ENCODE measurements at regions not wholly inside any gene's neighbourhood (a gene's known extent, or its start where the extent isn't known, plus 50 kb on each side); places are given as distances from the start of the nearest gene placed in this dataset.
"Not testable (repeated sequence)": the region's sequence is repeated elsewhere in the genome, so short reads cannot be mapped to it uniquely, and the experiment has no call there.

DNA sequence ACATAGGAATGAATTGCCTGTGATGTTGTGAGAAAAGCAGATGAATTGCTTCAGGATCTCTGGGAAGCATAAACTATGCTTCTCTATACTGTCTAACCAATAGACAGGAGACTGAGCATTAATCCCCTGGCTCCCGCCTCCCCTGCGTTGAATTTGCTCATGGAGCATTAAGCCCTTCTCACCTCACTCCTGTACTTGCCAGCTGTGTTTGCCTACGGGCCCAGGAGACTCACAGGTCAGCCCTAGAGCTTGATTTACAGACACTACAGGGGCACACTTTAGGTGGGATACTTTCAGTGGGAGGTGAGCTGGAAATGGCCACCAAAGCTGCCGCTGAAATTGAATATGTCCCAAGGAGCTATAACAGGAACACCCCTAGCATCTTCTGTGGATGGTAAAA is 418.7 kb downstream of the CBLN4 start:
- DNase-seq, result no peak

GRCh38 chr20:55584964-55585363 is 420.4 kb downstream of the CBLN4 start:
- no peak for DNase-seq

DNA sequence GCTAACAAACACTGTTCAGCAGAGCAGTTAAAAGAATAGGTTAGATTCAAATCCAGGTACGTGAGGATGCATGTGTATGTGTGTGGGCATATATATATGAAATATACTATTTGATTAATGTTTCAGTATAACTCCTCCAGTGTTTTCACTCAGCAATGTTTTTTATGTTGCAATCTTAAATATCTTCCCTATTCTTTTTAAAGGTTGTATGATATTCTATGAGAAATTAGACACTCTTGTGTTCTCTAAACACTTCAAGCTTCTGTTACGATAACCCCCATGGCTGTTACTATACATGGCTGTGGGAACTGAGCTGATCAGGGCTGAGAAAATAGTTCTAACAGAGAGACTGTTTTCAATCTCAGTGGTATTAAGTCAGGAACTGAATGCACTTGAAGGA is 421.0 kb downstream of the CBLN4 start:
- DNase-seq, result no peak

- no peak for DNase-seq
These were observed 422.3 kb downstream of the CBLN4 start for GRCh38 chr20:55583036-55583435.

DNA sequence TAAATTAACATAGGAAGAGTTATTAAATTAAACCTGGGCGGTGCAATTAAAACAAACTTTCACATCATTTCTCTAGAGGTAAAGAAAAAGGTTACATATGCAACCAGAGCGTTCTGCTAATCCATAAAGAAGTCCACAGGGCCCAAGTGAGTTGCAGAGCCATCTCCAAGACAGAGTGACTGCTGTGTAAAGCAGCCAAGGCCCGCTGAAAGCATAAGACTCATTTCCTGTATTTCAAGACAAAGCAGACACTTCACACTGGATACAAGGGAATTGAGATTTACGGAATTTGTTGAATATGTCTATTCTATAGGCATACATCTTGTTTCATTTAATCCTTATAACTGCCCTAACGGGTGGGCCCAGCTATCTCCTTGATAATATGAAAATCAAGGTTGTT is 422.8 kb downstream of the CBLN4 start:
- DNase-seq, result no peak

DNA sequence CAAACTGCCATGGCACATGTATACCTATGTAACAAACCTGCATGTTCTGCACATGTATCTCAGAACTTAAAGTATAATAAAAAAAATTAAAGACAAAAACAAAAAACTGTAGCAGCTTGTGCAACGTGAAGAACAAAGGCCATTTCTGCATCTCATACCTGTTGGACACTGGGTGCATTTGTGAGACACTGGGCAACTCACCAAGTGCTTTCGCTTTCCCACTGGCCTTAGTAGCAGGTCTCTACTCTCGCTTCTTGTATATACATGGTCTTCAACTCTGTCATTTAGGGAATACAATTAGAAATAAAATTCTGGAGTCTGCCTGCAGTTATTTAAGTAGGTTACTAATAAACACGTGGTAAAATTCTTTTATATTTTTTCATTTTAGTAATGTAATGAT is 423.8 kb downstream of the CBLN4 start:
- no peak for DNase-seq

GRCh38 chr20:55580475-55580874 is 424.8 kb downstream of the CBLN4 start:
- DNase-seq, result no peak

DNA sequence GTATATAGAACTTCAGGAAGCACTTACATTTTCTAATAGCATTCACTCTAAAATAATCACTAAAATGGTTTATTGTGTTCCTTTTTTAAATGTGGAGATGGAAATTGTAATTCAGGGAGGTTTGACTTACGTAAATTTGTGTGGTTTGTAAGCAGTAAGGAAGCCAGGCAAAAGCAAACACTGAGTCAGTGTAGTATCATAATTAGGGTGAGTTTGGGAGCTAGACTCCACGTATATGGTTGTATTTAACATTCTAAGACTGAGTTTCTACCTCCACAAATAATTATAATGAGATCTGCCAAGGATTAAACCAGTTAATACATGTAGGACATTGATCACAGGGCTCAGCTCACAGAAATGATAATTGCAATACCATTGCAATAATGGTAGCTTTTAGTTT is 425.5 kb downstream of the CBLN4 start:
- no peak for DNase-seq

- DNase-seq, result no peak
These were observed 428.3 kb downstream of the CBLN4 start for GRCh38 chr20:55576981-55577380.

GRCh38 chr20:55569084-55569483 is 436.2 kb downstream of the CBLN4 start:
- DNase-seq, result no peak

DNA sequence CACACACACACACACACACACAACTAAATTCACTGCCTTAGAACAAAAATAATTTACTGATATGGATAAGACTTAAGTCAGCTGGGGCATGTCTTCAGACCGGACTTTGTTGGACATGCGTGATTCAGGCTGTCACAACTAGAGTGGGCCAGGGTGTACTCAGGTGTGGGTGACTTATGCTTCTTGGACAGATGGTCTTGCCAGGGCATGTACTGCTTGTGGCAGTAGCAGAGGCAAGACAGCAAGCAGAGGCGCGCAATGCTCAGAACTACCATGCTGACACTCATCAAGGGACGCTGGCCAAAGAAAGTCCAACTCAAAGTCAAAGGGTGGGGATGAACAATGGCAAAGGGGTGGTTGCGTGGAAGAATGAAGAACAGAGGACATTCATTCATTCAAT is 437.5 kb downstream of the CBLN4 start:
- no peak for DNase-seq

DNA sequence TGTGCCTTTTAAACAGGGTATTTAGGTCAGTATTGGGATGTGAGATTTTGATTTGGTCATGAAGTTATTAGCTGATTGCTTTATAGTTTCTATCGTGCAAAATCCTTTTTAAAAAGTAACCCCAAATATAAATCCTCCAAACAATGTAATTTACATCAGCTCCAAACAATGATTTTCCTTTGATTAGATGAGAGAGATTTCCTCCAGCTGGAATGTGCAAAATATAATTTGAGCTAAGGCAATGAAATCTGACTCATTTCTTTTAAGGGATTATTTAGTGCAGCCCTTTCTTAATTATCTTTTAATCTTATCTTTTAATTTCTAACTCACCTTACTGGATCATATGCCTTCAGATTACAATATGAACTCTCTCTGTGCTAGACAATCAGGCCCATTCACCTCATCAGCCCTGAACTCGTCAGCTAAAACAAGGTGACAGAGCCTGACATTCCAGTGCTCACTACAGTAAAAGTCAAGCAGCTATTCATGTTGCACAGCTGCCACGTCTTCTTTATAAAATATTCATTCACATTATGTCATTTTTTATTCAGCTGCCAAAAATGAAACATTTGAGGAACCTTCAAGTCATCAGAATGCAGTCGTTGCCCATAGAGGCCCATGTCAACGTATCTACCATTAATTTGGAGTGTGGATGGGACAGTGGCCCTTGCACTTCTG is 440.1 kb downstream of the CBLN4 start:
- no peak for DNase-seq

DNA sequence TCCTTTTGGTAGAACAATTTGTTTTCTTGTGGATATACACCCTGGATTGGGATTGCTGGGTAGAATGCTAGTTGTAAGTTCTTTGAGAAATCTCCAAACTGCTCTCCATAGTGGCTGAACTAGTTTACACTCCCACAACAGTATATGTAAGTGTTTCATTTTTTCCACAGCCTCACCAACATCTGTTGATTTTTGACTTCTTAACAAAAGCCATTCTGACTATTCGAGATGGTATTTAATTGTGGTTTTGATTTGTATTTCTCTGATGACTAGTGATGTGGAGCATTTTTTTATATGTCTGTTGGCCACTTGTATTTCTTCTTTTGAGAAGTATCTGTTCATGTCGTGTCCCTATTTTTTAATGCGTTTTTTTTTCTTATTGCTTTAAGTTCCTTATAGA is 444.1 kb downstream of the CBLN4 start:
- DNase-seq, result no peak

DNA sequence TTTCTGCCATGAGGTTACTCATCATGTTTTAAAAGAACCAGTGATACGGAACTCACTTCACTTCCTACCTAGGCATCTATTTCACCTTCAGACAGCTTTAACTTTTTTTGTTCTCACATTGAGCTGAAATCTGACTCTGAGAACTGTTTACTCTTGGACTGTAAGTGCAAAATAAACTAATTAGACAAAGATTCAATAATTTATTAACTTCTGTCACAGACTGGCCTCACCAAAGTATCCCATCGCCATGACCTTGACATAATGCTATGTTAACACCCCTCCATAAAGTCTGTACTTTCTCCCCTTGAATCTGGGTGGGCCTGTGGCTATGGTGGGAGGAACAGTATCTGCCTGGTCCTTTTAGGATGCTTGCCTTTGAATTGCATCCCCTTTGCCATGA is 448.1 kb downstream of the CBLN4 start:
- DNase-seq, result no peak

GRCh38 chr20:55555075-55555650 is 450.2 kb downstream of the CBLN4 start:
- no peak for DNase-seq

DNA sequence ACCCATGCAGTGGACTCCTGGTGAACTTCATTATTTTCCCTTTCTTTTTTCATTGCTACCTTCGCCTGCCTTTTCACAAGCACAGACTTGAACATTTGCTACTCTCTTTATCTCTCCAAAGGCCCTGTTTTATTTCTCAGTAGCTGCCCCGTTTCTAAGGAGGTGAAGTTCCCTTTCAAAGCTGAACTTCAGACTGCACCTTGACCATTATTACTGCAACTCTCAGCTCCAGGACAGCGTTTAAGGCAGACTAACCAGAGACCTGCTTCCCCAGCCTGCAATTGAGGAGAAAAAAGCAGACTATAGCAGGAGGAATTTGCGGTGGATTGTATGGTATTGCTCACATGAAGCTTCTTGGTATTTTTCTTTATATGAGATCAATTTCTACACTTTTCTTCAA is 460.7 kb downstream of the CBLN4 start:
- no peak for DNase-seq

DNA sequence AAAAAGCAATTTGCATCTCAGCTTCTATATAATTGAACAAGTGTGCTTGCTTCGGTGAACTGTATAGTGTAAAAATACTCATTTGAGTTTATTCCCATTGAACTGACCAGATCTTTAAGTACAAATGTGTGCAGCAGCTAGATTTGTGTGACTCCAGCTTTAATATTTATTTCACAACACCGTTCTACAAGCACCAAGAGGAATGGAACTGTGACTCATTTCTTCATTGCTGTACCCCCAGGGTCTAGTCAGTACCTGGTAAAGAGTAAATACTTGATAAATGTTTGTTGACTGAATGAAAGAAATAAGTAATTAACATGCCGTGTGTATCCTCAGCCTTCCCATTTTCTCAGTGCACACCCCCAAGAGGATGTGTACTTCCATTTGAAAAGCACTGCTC is 464.8 kb downstream of the CBLN4 start:
- no peak for DNase-seq

- DNase-seq, result no peak
These were observed 465.3 kb downstream of the CBLN4 start for GRCh38 chr20:55540013-55540412.

- DNase-seq, result no peak
These were observed 466.9 kb downstream of the CBLN4 start for GRCh38 chr20:55538261-55538908.

DNA sequence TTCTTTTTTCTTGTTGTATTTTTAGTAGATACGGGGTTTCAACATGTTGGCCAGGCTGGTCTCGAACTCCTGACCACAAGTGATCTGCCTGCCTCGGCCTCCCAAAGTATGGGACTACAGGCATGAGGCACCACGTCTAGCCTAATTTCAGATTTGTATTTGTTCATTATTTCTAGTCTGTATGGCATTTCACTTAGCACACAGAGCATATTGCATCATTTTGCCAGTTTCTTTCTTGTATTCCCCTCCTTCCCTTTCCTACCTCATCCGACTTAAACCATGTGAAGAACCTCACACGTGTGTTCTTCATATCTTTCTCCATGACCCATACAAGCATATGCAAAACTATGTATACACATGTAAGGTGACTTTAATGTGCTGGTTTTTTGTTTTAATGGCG is 470.0 kb downstream of the CBLN4 start:
- DNase-seq, result no peak

DNA sequence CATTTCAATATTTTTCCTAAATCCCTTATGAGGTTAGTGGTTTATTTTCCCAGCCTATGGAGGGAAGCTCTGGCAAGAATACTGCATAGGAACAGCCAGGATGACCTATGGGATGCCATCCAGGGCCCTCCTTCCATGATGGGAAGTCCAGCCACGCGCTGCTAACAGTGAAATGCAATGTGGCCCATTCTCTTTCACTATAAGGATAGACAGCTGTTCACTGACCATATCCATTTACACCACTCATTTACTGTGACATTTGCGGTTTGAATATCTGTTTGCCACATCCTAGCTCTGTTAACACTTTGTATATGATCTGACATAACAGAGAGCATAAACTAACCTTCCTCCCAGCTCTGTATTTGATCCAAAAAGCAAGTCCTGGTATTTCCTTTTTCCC is 471.7 kb downstream of the CBLN4 start:
- no peak for DNase-seq

DNA sequence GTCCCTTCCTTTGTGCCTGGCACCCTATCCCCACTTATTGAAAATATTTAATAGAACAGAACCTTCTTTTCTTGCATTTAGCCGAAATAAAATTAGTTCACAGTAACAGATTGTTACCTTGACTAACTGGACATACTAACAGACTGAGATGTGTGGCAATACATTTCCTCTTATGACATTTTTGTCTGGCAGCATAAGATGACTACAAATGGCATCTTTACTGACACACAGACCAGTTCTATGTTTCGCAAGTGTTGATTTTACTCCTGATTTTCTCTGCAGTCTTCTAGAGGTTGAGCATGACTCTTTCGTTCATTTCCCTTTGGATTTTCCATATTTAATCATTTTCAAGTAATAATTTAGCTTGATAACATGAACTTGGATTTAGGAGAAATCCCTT is 474.6 kb downstream of the CBLN4 start:
- no peak for DNase-seq

DNA sequence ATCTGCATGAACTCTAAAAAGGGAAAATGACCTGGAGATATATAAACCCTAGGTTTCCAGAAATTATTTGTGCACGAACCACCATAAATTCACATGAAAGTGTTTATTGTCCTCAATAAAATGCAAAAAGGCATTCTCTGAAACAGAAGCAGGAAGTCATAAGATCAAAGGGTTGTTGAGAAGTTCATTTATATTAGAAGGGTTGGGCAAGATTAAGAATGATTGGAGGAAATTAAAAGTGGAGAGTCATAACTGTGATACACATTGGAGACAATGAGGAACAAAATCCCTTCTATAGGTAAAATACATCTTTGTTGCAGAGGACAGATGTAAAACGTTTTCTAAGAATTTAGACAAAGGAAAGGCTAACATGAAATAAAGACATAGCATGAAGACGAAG is 476.8 kb downstream of the CBLN4 start:
- DNase-seq, result no peak

DNA sequence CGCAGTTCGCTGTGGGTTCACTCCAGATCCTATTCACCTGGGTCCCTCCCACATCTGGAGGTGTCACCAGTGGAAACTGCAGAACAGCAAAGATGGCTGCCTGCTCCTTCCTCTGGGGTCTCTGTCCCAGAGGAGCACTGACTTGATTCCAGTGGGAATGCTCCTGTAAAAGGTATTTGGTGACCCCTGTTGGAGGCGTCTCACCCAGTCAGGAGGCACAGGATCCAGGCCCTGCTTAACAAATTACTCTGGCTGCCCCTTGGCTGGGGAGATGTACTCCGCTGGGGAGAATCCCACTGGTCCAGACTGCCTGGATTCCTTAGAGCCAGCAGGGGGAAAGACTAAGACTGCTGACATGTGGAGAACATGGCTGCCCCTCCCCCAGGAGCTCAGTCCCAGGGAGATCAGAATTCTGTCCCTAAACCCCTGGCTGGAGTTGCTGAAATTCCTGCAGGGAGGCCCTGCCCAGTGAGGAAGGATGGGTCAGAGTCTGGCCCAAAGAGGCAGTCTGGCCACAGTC is 483.0 kb downstream of the CBLN4 start:
- no peak for DNase-seq

- not testable (repeated sequence) for DNase-seq
These were observed 487.7 kb downstream of the CBLN4 start for GRCh38 chr20:55517584-55517983.
